Suprapubic skin (tissue), 4 donors: ENCODE measurements at regions not wholly inside any gene's neighbourhood (a gene's known extent, or its start where the extent isn't known, plus 50 kb on each side); places are given as distances from the start of the nearest gene placed in this dataset.

ENCODE experiments used
- CTCF ChIP-seq, 2 donors: fragments of 200-600 bp in 1 of 2; fragments of 450-650 bp in 1 of 2; sonication (generic) in 1 of 2; IDR thresholded peaks; one replicate each; pipeline ENCODE4 v1.5.1; 2016 to 2019; ENCODE audit warnings: antibody characterized with exemption in 2 of 2, mild to moderate bottlenecking in 1 of 2, moderate library complexity in 1 of 2
- EP300 ChIP-seq: sonication (generic); formaldehyde crosslinking; IDR thresholded peaks from one replicate; pipeline ENCODE4 v1.6.1; 2017; ENCODE audit warnings: antibody characterized with exemption
- POLR2AphosphoS5 ChIP-seq, 3 donors: sonication (generic); formaldehyde crosslinking; IDR thresholded peaks; one replicate each; pipeline ENCODE4 v1.6.1; 2017; ENCODE audit warnings: antibody characterized with exemption in 3 of 3

GRCh38 chr1:177890479-177890878, 79.4 kb downstream of the SEC16B start:
- TF ChIP-seq CTCF (IDR thresholded peaks at IDR 0.05), result no peak
- TF ChIP-seq EP300, result no peak
- TF ChIP-seq POLR2AphosphoS5 (IDR thresholded peaks at IDR 0.05), result no peak
